HG02885 (cell line): ENCODE measurements at regions not wholly inside any gene's neighbourhood (a gene's known extent, or its start where the extent isn't known, plus 50 kb on each side); places are given as distances from the start of the nearest gene placed in this dataset.

Source experiments
- ATAC-seq: cut with Tn5 transposase; IDR thresholded peaks from one replicate; pipeline ENCODE4 v1.9.1; 2021; ENCODE audit warnings: mild to moderate bottlenecking; ENCODE audit not compliant: unreplicated experiment, poor library complexity

- no peak for ATAC-seq
These were observed 146.9 kb downstream of the TFEC start for GRCh38 chr7:115883629-115884028.

GRCh38 chr7:115881476-115881875 lies 149.1 kb downstream of the TFEC start:
- ATAC-seq, result no peak

GRCh38 chr7:115879171-115879570 lies 151.4 kb downstream of the TFEC start:
- no peak for ATAC-seq

- ATAC-seq, result no peak
These were observed 160.8 kb downstream of the TFEC start for GRCh38 chr7:115869801-115870200.

- no peak for ATAC-seq
These were observed 161.4 kb downstream of the TFEC start for GRCh38 chr7:115869190-115869589.

- no peak for ATAC-seq
These were observed 162.2 kb downstream of the TFEC start for GRCh38 chr7:115868369-115868768.

- no peak for ATAC-seq
These were observed 166.5 kb downstream of the TFEC start for GRCh38 chr7:115864082-115864481.

GRCh38 chr7:115851291-115851690 lies 179.3 kb downstream of the TFEC start:
- peak; percentile 73 for ATAC-seq

GRCh38 chr7:115850774-115851173 lies 179.8 kb downstream of the TFEC start:
- ATAC-seq, result no peak

GRCh38 chr7:115844857-115845256 lies 185.7 kb downstream of the TFEC start:
- ATAC-seq, result no peak

- ATAC-seq, result no peak
These were observed 189.9 kb downstream of the TFEC start for GRCh38 chr7:115840702-115841101.

- ATAC-seq, result no peak
These were observed 191.7 kb downstream of the TFEC start for GRCh38 chr7:115838829-115839228.

- ATAC-seq, result peak; percentile 68
These were observed 199.2 kb downstream of the TFEC start for GRCh38 chr7:115831371-115831770.

- ATAC-seq, result peak; percentile 68
These were observed 203.1 kb downstream of the TFEC start for GRCh38 chr7:115827305-115828045.

GRCh38 chr7:115825456-115826115 lies 205.0 kb downstream of the TFEC start:
- no peak for ATAC-seq

- ATAC-seq, result no peak
These were observed 207.8 kb downstream of the TFEC start for GRCh38 chr7:115822801-115823200.

- no peak for ATAC-seq
These were observed 208.2 kb downstream of the TFEC start for GRCh38 chr7:115822380-115822779.

GRCh38 chr7:115816318-115816974 lies 214.1 kb downstream of the TFEC start:
- no peak for ATAC-seq

- no peak for ATAC-seq
These were observed 217.8 kb downstream of the TFEC start for GRCh38 chr7:115812794-115813193.

GRCh38 chr7:115805458-115805857 lies 225.1 kb downstream of the TFEC start:
- ATAC-seq, result no peak

- no peak for ATAC-seq
These were observed 228.1 kb downstream of the TFEC start for GRCh38 chr7:115802415-115802814.
